Neural cell (in vitro differentiated cells): ENCODE measurements at regions not wholly inside any gene's neighbourhood (a gene's known extent, or its start where the extent isn't known, plus 50 kb on each side); places are given as distances from the start of the nearest gene placed in this dataset.

Source experiments
- H2AFZ ChIP-seq: fragments of 200-600, 300-800 bp; sonication (generic), shearing (Covaris generic); 2 replicates; pipeline ENCODE4 v1.6.0; 2014; ENCODE audit warnings: low read depth, mild to moderate bottlenecking, antibody characterized with exemption, low read length, moderate library complexity
- H3F3A ChIP-seq: fragments of 200-600 bp; shearing (Covaris generic); 2 replicates; pipeline ENCODE4 v1.6.1; 2016; ENCODE audit warnings: mild to moderate bottlenecking, moderate library complexity, mixed read lengths, antibody characterized with exemption, low read length; ENCODE audit not compliant: insufficient read depth, poor library complexity, severe bottlenecking
- H3K27ac ChIP-seq: fragments of 200-600, 300-800 bp; sonication (generic), shearing (Covaris generic); 2 replicates; pipeline ENCODE4 v1.5.1; 2014; ENCODE audit warnings: mild to moderate bottlenecking, low read length, moderate library complexity
- H3K27me3 ChIP-seq: fragments of 300-800, 200-600 bp; sonication (generic), shearing (Covaris generic); 2 replicates; pipeline ENCODE4 v1.6.0; 2014; ENCODE audit warnings: mild to moderate bottlenecking, low read depth, low read length, moderate library complexity; ENCODE audit not compliant: insufficient read depth
- H3K36me3 ChIP-seq: fragments of 300-800, 200-600 bp; sonication (generic), shearing (Covaris generic); 2 replicates; pipeline ENCODE4 v1.5.1; 2014; ENCODE audit warnings: mild to moderate bottlenecking, antibody characterized with exemption, low read length, moderate library complexity; ENCODE audit not compliant: insufficient read depth
- H3K4me2 ChIP-seq: fragments of 300-800, 200-600 bp; sonication (generic), shearing (Covaris generic); 2 replicates; pipeline ENCODE4 v1.6.0; 2014; ENCODE audit warnings: mild to moderate bottlenecking, low read length
- H3K4me3 ChIP-seq: fragments of 300-800, 200-600 bp; sonication (generic), shearing (Covaris generic); 2 replicates; pipeline ENCODE4 v1.5.1; 2014; ENCODE audit warnings: mild to moderate bottlenecking, low read length, moderate library complexity
- H3K79me2 ChIP-seq: fragments of 200-600 bp; shearing (Covaris generic); replicated peaks from 2 replicates; pipeline ENCODE4 v1.6.0; 2014; ENCODE audit warnings: mild to moderate bottlenecking, low read length, moderate library complexity; ENCODE audit not compliant: insufficient read depth
- H3K9ac ChIP-seq: fragments of 300-800, 200-600 bp; sonication (generic), shearing (Covaris generic); 2 replicates; pipeline ENCODE4 v1.6.1; 2016; ENCODE audit warnings: mild to moderate bottlenecking, low read length, mixed read lengths
- H3K9me2 ChIP-seq: fragments of 200-600 bp; shearing (Covaris generic); 2 replicates; pipeline ENCODE4 v1.6.1; 2016; ENCODE audit warnings: mild to moderate bottlenecking, low read length, mixed read lengths; ENCODE audit not compliant: insufficient read depth
- H3K9me3 ChIP-seq: fragments of 200-600, 300-800 bp; sonication (generic), shearing (Covaris generic); 2 replicates; pipeline ENCODE4 v1.6.1; 2016; ENCODE audit warnings: mild to moderate bottlenecking, mixed run types, low read length, moderate library complexity, mixed read lengths
- H4K20me1 ChIP-seq: fragments of 200-600 bp; shearing (Covaris generic); 2 replicates; pipeline ENCODE4 v1.6.1; 2016; ENCODE audit warnings: mild to moderate bottlenecking, mixed run types; ENCODE audit not compliant: insufficient read depth
- CTCF ChIP-seq: fragments of 450-650 bp; IDR thresholded peaks from 2 replicates; pipeline ENCODE4 v1.5.1; 2014; ENCODE audit warnings: antibody characterized with exemption, mild to moderate bottlenecking, moderate library complexity; ENCODE audit not compliant: poor library complexity, severe bottlenecking
- EP300 ChIP-seq: fragments of 450-650 bp; conservative IDR thresholded peaks from 2 replicates; pipeline ENCODE4 v1.6.1; 2014; ENCODE audit warnings: antibody characterized with exemption, mild to moderate bottlenecking, moderate library complexity; ENCODE audit not compliant: poor library complexity, severe bottlenecking
- EZH2 ChIP-seq: fragments of 200-600, 300-800 bp; shearing (Covaris generic), sonication (generic); IDR thresholded peaks from 2 replicates; pipeline ENCODE4 v1.6.1; 2014; ENCODE audit warnings: antibody characterized with exemption, low read length, borderline replicate concordance, mild to moderate bottlenecking; ENCODE audit not compliant: insufficient read depth, poor library complexity, severe bottlenecking
- MXI1 ChIP-seq: fragments of 450-650 bp; conservative IDR thresholded peaks from 2 replicates; pipeline ENCODE4 v1.6.1; 2014; ENCODE audit warnings: antibody characterized with exemption, mild to moderate bottlenecking; ENCODE audit not compliant: poor library complexity, severe bottlenecking
- POLR2AphosphoS5 ChIP-seq: IDR thresholded peaks from 2 replicates; pipeline ENCODE4 v1.6.1; 2012
- RAD21 ChIP-seq: fragments of 450-650 bp; conservative IDR thresholded peaks from 2 replicates; pipeline ENCODE4 v1.6.1; 2014; ENCODE audit warnings: antibody characterized with exemption, mild to moderate bottlenecking, moderate library complexity
- REST ChIP-seq: IDR thresholded peaks from 2 replicates; pipeline ENCODE4 v1.6.1; 2012; ENCODE audit warnings: borderline replicate concordance
- SMC3 ChIP-seq: fragments of 450-650 bp; conservative IDR thresholded peaks from 2 replicates; pipeline ENCODE4 v1.6.1; 2014; ENCODE audit warnings: antibody characterized with exemption, mild to moderate bottlenecking, moderate library complexity; ENCODE audit not compliant: poor library complexity
- TAF1 ChIP-seq: IDR thresholded peaks from 2 replicates; pipeline ENCODE4 v1.6.1; 2012; ENCODE audit warnings: low read depth

GRCh38 chr3:3729261-3729660 is 70.0 kb upstream of the LRRN1 start:
- no peak overlapping the region for H2AFZ ChIP-seq
- no peaks in the 10 kb centered on the region for H3K27me3 ChIP-seq
- no peaks in the 10 kb centered on the region for H3F3A ChIP-seq
- no peaks in the 10 kb centered on the region for H4K20me1 ChIP-seq
- H3K27ac ChIP-seq: no peak overlapping the region
- H3K9ac ChIP-seq: no peak overlapping the region
- H3K9me3 ChIP-seq: no peaks in the 10 kb centered on the region
- TF ChIP-seq CTCF: no peak
- TF ChIP-seq EZH2: no peak
- no peak for TF ChIP-seq EP300
- TF ChIP-seq TAF1: no peak
- TF ChIP-seq REST: no peak
- TF ChIP-seq SMC3: no peak
- TF ChIP-seq RAD21: no peak
- no peak for TF ChIP-seq MXI1
- TF ChIP-seq POLR2AphosphoS5: no peak
- no peaks in the 10 kb centered on the region for H3K9me2 ChIP-seq
- no peaks in the 10 kb centered on the region for H3K36me3 ChIP-seq
- no peaks in the 10 kb centered on the region for H3K79me2 ChIP-seq
- no peak overlapping the region for H3K4me3 ChIP-seq
- no peak overlapping the region for H3K4me2 ChIP-seq

- Histone ChIP-seq H3K9me2 (no peaks in the 10 kb centered on the region), H3K27ac (no peak overlapping the region), H3K9me3 (no peaks in the 10 kb centered on the region), H2AFZ (no peak overlapping the region), H3K4me3 (no peak overlapping the region), H3K36me3 (no peaks in the 10 kb centered on the region), H4K20me1 (no peaks in the 10 kb centered on the region), H3K79me2 (no peaks in the 10 kb centered on the region), H3K27me3 (no peaks in the 10 kb centered on the region), H3F3A (no peaks in the 10 kb centered on the region), H3K9ac (no peak overlapping the region), H3K4me2 (no peak overlapping the region)
- TF ChIP-seq EZH2 (no peak), POLR2AphosphoS5 (peak; percentile 72), EP300 (peak; percentile 90)
Observed at GRCh38 chr3:3726549-3726948, 72.7 kb upstream of the LRRN1 start.

GRCh38 chr3:3714572-3714971 is 84.7 kb upstream of the LRRN1 start:
- no peak for TF ChIP-seq SMC3
- TF ChIP-seq TAF1: no peak
- no peak for TF ChIP-seq REST
- no peak for TF ChIP-seq CTCF
- no peak for TF ChIP-seq RAD21
- no peak for TF ChIP-seq EZH2
- TF ChIP-seq POLR2AphosphoS5: no peak
- no peak for TF ChIP-seq EP300
- TF ChIP-seq MXI1: no peak
- no peaks in the 10 kb centered on the region for H3K36me3 ChIP-seq
- no peaks in the 10 kb centered on the region for H3K9me2 ChIP-seq
- H2AFZ ChIP-seq: no peak overlapping the region
- no peak overlapping the region for H3K4me2 ChIP-seq
- H3K9ac ChIP-seq: no peak overlapping the region
- no peak overlapping the region for H3K27ac ChIP-seq
- no peaks in the 10 kb centered on the region for H3K79me2 ChIP-seq
- no peaks in the 10 kb centered on the region for H3F3A ChIP-seq
- H4K20me1 ChIP-seq: no peaks in the 10 kb centered on the region
- no peaks in the 10 kb centered on the region for H3K27me3 ChIP-seq
- no peaks in the 10 kb centered on the region for H3K9me3 ChIP-seq
- no peak overlapping the region for H3K4me3 ChIP-seq
